ENCODE measurements at regions not wholly inside any gene's neighbourhood (a gene's known extent, or its start where the extent isn't known, plus 50 kb on each side); places are given as distances from the start of the nearest gene placed in this dataset.

DNA sequence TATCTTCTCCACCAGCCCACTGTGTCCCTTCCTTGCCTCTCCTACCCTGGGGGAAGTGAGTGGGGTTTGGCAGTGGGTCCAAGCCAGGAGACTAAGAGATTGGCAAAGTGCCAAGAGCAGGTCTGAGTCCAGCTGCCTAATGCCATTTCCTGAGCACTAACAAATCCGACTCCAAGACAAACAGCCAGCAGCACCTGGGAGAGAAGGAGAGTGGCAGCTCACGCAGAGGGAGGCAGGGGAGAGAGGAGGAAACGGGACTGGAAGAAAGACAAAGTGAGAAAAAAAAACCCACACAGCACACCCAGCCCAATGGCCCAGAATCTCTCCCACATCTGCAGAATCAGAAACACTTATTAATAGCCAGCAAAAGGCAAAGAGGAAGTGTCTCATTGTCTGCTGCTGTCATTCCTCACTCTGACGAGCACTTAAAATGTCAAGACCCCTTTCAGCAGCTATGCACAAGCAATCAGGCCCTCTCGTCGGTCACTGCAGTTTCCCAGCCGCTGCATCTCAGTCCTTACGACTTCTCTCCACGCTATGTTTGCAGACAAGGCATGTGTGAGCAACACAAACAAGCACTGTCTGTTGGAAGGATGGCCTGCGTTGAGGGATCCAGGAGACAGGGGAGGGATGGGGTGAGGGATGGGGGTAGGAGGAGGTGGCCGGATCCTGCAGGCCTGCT lies 558.4 kb upstream of the CADM1 start:
- Histone ChIP-seq H3K4me3 (no peak overlapping the region), H3K27me3 (no peaks in the 10 kb centered on the region), H3K27ac (no peak overlapping the region), H3K4me1 (no peaks in the 10 kb centered on the region), H3K9me3 (no peaks in the 10 kb centered on the region), H3K36me3 (no peaks in the 10 kb centered on the region)
- TF ChIP-seq, protein P1, sequence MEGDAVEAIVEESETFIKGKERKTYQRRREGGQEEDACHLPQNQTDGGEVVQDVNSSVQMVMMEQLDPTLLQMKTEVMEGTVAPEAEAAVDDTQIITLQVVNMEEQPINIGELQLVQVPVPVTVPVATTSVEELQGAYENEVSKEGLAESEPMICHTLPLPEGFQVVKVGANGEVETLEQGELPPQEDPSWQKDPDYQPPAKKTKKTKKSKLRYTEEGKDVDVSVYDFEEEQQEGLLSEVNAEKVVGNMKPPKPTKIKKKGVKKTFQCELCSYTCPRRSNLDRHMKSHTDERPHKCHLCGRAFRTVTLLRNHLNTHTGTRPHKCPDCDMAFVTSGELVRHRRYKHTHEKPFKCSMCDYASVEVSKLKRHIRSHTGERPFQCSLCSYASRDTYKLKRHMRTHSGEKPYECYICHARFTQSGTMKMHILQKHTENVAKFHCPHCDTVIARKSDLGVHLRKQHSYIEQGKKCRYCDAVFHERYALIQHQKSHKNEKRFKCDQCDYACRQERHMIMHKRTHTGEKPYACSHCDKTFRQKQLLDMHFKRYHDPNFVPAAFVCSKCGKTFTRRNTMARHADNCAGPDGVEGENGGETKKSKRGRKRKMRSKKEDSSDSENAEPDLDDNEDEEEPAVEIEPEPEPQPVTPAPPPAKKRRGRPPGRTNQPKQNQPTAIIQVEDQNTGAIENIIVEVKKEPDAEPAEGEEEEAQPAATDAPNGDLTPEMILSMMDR (IDR thresholded peaks at IDR 0.05) = no peak
- DNase-seq (ENCODE audit: low spot score in 2 of 2) = peak in 1 of 2 donors; percentile 53
- intact Hi-C loops (cut with DNase I) = no loop called here

DNA sequence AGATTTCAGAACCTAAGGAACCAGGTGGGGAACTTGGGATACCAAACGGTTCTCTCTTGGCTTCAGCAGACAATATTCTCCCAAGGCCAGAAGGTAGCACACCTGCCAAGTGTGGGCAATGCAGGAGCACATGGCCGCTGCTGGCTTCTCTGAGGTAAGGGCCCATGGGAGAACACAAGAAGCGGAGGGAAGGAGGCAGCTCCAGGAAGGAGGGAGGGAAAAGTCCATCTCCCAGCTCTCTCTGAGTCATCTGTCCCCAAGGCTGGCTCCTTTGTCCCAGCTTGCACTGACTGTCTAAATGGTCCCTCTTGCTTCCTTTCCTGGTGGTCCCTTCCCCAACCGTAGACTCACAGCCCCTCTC lies 557.9 kb upstream of the CADM1 start:
- Histone ChIP-seq H3K36me3 (no peaks in the 10 kb centered on the region), H3K4me1 (no peaks in the 10 kb centered on the region), H3K9me3 (no peaks in the 10 kb centered on the region), H3K27ac (no peak overlapping the region), H3K4me3 (no peak overlapping the region), H3K27me3 (no peaks in the 10 kb centered on the region)
- intact Hi-C loops (cut with DNase I) = no loop called here
- TF ChIP-seq, protein P1 (IDR thresholded peaks at IDR 0.05) = no peak
- no peak for DNase-seq (ENCODE audit: low spot score in 2 of 2)

DNA sequence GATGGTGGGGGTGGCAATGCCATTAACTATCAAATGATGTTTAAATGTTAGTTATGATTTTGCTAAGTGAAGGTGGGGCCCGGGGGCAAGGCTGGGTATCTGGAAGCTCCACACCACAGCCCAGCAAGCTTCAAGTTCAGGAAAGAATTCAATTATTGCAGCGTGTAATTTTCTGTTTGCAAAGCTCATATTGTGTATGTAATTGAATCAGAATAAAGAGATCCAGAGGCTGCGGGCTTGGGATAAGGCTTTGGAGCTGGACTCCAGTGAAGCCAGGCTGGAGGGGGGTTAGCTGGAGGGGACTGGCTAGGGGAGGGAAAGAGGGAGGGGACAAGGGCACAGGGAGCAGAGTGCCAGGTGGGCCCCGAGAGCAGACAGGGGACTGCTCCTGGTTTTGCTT lies 557.1 kb upstream of the CADM1 start:
- H3K36me3 ChIP-seq = no peaks in the 10 kb centered on the region
- H3K9me3 ChIP-seq = no peaks in the 10 kb centered on the region
- no peak overlapping the region for H3K4me3 ChIP-seq
- H3K4me1 ChIP-seq = no peaks in the 10 kb centered on the region
- H3K27me3 ChIP-seq = no peaks in the 10 kb centered on the region
- DNase-seq (ENCODE audit: low spot score in 2 of 2) = no peak
- TF ChIP-seq, protein P1 (IDR thresholded peaks at IDR 0.05) = no peak
- H3K27ac ChIP-seq = no peak overlapping the region
- intact Hi-C loops (cut with DNase I) = no loop called here

DNA sequence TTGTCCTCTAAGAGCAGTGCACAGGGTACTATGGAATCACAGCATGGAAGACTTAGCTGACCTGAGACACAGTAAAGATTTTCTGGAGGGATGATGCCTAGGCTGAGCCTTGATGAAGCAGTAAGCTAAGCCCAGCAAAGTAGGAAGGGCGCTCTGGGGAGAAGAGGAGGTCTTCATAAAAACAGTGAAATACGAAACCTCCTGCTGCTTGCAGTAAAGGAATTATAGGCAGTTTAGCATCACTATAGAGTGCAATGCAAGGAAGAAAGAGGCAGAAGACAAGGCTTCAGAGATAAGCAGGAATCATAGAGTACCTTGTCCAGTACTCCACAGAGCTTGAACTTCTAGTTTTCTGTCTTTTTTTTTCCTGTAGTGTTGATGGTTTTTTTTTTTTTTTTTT lies 555.7 kb upstream of the CADM1 start:
- Histone ChIP-seq H3K27me3 (no peaks in the 10 kb centered on the region), H3K4me3 (no peak overlapping the region), H3K36me3 (no peaks in the 10 kb centered on the region), H3K27ac (no peak overlapping the region), H3K9me3 (no peaks in the 10 kb centered on the region), H3K4me1 (no peaks in the 10 kb centered on the region)
- no peak for DNase-seq (ENCODE audit: low spot score in 2 of 2)
- TF ChIP-seq, protein P1 (IDR thresholded peaks at IDR 0.05) = no peak
- intact Hi-C loops (cut with DNase I) = no loop called here

DNA sequence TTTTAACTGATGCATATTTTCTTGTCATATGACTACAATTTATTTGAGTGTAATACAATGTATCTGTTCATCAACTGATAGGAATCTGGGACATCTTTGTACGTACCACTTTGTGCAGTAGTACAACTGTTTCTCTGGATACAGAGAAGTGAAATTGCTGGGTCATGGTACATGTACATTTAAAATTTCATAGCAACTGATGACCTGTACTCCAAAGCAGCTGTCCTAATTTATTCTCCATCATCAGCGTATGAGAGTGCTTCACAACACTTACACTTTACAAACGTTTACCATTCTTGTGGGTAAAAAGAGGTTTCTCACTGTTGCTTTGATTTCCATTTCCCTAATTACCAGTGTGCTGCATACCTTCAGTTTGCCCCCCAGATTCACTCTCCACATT lies 552.8 kb upstream of the CADM1 start:
- TF ChIP-seq, protein P1 (IDR thresholded peaks at IDR 0.05) = no peak
- intact Hi-C loops (cut with DNase I) = no loop called here
- Histone ChIP-seq H3K27me3 (no peaks in the 10 kb centered on the region), H3K36me3 (no peaks in the 10 kb centered on the region), H3K4me3 (no peak overlapping the region), H3K27ac (no peak overlapping the region), H3K4me1 (no peaks in the 10 kb centered on the region), H3K9me3 (no peaks in the 10 kb centered on the region)
- no peak for DNase-seq (ENCODE audit: low spot score in 2 of 2)

DNA sequence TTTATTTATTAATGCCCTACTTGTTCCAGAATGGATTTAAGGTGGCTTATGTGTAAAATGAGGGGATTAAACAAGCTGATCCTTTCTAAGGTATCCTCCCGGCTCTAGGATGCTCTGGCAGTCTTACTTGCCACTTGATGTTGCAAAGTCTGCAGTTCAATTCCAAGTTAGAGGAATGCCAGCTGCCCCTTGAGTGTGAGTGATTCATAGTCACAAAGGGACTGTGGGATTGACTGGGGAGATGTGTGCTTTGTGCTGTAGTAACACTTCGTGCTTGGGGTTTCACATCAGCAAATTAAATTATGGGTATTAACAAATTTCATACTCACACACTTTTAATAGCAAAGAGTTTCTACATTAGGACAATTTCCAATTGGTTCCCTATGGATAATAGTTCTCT lies 550.8 kb upstream of the CADM1 start:
- H3K4me3 ChIP-seq = no peak overlapping the region
- H3K27me3 ChIP-seq = no peaks in the 10 kb centered on the region
- intact Hi-C loops (cut with DNase I) = no loop called here
- no peak overlapping the region for H3K27ac ChIP-seq
- DNase-seq (ENCODE audit: low spot score in 2 of 2) = no peak
- TF ChIP-seq, protein P1 (IDR thresholded peaks at IDR 0.05) = no peak
- no peaks in the 10 kb centered on the region for H3K9me3 ChIP-seq
- no peaks in the 10 kb centered on the region for H3K4me1 ChIP-seq
- H3K36me3 ChIP-seq = no peaks in the 10 kb centered on the region
